GM10248 (cell line): ENCODE measurements at regions not wholly inside any gene's neighbourhood (a gene's known extent, or its start where the extent isn't known, plus 50 kb on each side); places are given as distances from the start of the nearest gene placed in this dataset.

Experiments
- CTCF ChIA-PET: fragments of 300-600 bp; sonication (Branson Sonifier 250); formaldehyde crosslinking; extraction: SDS; loops from one replicate; lab custom pipeline; 2021; ENCODE audit warnings: antibody characterized with exemption; lab: Yijun Ruan, JAX
- POLR2A ChIA-PET: fragments of 350-650 bp; sonication (Branson Sonifier 250); formaldehyde crosslinking; extraction: SDS; loops from one replicate; lab custom pipeline; 2020; ENCODE audit warnings: antibody characterized with exemption; lab: Yijun Ruan, JAX
- DNase-seq: peaks from one replicate; pipeline ENCODE4 v3.0.0; 2012; ENCODE audit errors: extremely low spot score
- TF ChIP-seq, protein P1 (sequence below): IDR thresholded peaks from 2 replicates; pipeline ENCODE4 v1.5.1; 2012; ENCODE audit warnings: mild to moderate bottlenecking, low read depth; ENCODE audit errors: extremely low read depth, missing control alignments, control extremely low read depth

GRCh38 chr2:56455642-56456041 is 271.9 kb downstream of the CCDC85A start:
- POLR2A ChIA-PET, result no interaction called here
- CTCF ChIA-PET, result no interaction called here
- TF ChIP-seq, protein P1, sequence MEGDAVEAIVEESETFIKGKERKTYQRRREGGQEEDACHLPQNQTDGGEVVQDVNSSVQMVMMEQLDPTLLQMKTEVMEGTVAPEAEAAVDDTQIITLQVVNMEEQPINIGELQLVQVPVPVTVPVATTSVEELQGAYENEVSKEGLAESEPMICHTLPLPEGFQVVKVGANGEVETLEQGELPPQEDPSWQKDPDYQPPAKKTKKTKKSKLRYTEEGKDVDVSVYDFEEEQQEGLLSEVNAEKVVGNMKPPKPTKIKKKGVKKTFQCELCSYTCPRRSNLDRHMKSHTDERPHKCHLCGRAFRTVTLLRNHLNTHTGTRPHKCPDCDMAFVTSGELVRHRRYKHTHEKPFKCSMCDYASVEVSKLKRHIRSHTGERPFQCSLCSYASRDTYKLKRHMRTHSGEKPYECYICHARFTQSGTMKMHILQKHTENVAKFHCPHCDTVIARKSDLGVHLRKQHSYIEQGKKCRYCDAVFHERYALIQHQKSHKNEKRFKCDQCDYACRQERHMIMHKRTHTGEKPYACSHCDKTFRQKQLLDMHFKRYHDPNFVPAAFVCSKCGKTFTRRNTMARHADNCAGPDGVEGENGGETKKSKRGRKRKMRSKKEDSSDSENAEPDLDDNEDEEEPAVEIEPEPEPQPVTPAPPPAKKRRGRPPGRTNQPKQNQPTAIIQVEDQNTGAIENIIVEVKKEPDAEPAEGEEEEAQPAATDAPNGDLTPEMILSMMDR, result no peak
- no peak for DNase-seq

DNA sequence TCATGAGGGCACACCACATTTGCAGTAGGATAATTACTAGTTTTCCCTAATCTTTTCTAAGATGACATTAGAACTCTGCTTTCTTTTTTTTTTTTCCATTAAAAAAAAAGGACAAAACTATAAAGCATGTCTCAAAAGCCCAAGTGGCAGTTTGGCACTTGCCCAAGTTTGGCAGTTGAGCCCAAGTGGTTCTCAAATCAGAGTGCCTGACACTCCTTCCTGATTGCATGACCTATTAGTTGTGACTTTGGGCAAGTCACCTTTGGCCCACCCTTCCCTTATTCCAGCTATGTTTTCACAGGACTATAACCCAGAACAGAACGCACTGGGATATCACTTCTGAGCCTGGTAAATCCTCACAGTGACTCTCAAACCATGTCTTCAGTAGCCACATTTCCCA is 273.0 kb downstream of the CCDC85A start:
- POLR2A ChIA-PET, result no interaction called here
- TF ChIP-seq, protein P1, result no peak
- CTCF ChIA-PET, result no interaction called here
- no peak for DNase-seq

DNA sequence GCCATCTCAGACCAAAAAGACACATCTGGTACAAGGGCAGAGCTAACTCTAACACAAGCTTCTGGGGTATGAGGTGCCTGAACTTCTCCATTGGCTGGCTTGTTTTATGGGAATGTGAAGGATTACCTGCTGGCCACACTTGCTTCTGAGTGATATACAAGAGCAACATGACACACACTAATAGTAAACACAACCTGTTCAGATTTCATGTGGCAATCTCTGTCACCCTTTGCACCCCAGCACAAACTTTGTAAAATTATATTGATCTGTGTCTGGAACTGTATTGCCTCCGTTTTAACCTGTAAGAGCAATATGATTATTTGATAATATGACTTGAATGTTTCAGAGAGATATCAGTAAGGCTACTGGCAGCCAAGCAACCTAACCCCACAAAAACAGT is 276.7 kb downstream of the CCDC85A start:
- no peak for DNase-seq
- CTCF ChIA-PET, result no interaction called here

GRCh38 chr2:56464066-56464465 is 280.3 kb downstream of the CCDC85A start:
- DNase-seq, result no peak
- ChIA-PET CTCF (no interaction called here), POLR2A (no interaction called here)
- TF ChIP-seq, protein P1, result no peak

More for the DNA sequence above, 276.7 kb downstream of the CCDC85A start:
- TF ChIP-seq, protein P1, result no peak
- POLR2A ChIA-PET, result no interaction called here

DNA sequence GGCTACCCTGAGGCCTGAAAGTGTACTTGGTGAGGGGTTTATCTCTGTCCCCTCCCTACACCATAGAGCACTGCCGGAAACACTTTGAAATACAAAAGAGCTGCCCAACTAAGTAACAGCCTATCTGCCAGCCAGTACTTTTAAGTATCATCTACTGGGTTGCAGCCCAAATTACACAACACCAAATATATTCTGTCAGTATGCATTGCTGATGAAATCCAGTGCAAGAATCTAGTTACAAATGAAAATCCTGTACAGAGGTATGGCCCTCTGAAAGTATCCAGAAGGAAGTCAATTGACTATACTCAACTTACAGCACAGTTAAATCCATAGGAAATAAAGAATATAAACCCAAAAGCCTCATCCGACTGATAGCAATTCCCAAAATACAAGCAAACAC is 280.8 kb downstream of the CCDC85A start:
- ChIA-PET POLR2A (no interaction called here), CTCF (no interaction called here)

GRCh38 chr2:56465491-56465890 is 281.7 kb downstream of the CCDC85A start:
- ChIA-PET POLR2A (no interaction called here), CTCF (no interaction called here)
- TF ChIP-seq, protein P1, result no peak
- DNase-seq, result no peak

More for the DNA sequence above, 280.8 kb downstream of the CCDC85A start:
- TF ChIP-seq, protein P1, result no peak
- DNase-seq, result no peak

DNA sequence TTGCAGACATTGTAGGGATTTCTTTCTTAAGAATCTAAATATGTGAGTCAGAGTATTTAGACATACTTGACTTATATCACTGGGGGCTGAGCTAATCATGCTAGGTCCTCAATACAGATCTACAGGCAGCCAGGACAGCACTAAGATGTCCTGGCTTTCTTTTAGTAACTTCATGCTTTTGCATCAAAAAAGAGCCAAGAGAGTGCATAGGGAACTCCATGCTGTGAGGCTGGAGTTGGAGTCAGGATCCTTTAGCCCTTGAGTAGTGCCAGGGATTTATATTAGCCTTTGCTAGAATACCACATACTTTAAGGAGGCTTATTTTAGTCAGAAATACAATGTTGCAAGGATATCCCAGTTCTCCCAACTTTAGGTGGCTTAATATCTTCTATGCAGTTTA is 289.7 kb downstream of the CCDC85A start:
- ChIA-PET CTCF (interaction anchor here (1.0 kb wide), 1 partner anchor 8 kb away, joined by 3 read pairs; no protein-coding TSS in a partner anchor), POLR2A (no interaction called here)
- TF ChIP-seq, protein P1, result no peak
- DNase-seq, result no peak
